AG10803 (cell line): ENCODE measurements at regions not wholly inside any gene's neighbourhood (a gene's known extent, or its start where the extent isn't known, plus 50 kb on each side); places are given as distances from the start of the nearest gene placed in this dataset.

Source experiments
- DNase-seq: peaks from one replicate; pipeline ENCODE4 v3.0.0; 2010; ENCODE audit warnings: low read depth
- H3K4me3 ChIP-seq: 2 replicates; pipeline ENCODE4 v1.5.1; 2011; ENCODE audit warnings: mild to moderate bottlenecking, low read length, control low read depth
- TF ChIP-seq, protein P1 (sequence below): conservative IDR thresholded peaks from 2 replicates; pipeline ENCODE4 v1.5.1; 2011; ENCODE audit warnings: mild to moderate bottlenecking, low read length, control low read depth, inconsistent platforms

DNA sequence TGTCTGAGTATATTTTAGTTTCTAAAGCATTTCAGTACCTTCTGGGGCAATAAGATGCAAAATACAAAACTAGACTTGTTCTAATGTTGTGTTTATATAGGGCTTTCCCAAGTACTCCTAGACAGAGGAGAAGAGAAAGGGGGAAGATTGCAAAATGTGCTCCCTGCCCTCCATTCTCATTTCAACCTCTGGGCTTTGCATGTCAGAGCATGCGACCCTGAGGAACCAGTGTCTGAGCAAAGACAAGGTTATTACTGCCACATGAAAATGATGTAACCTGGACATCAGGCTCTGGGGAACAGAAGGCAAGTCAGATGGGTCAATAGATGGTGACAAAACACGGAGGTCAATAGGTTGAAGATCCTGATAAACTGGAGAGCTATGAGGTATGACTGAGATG, 253.5 kb upstream of the TCF21 start:
- TF ChIP-seq, protein P1, sequence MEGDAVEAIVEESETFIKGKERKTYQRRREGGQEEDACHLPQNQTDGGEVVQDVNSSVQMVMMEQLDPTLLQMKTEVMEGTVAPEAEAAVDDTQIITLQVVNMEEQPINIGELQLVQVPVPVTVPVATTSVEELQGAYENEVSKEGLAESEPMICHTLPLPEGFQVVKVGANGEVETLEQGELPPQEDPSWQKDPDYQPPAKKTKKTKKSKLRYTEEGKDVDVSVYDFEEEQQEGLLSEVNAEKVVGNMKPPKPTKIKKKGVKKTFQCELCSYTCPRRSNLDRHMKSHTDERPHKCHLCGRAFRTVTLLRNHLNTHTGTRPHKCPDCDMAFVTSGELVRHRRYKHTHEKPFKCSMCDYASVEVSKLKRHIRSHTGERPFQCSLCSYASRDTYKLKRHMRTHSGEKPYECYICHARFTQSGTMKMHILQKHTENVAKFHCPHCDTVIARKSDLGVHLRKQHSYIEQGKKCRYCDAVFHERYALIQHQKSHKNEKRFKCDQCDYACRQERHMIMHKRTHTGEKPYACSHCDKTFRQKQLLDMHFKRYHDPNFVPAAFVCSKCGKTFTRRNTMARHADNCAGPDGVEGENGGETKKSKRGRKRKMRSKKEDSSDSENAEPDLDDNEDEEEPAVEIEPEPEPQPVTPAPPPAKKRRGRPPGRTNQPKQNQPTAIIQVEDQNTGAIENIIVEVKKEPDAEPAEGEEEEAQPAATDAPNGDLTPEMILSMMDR = no peak
- no peak overlapping the region for H3K4me3 ChIP-seq
- no peak for DNase-seq

DNA sequence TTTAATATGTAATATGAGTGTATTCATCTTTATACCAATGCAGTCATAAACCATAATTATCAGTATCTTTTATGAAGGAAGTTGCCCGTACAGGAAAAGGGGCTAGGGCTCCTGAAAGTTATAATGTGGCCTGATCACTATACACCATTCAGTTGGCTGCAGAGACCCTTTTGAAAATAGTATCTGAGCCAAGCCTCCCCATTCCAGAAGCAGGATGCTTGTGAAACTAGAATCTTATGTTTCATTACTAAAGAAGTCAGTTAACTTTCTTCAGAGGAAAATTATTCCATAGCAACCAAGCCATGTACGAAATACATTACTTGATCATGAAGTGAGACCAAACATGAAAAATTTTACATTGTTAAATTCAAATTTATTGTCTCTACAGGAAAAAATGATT, 251.5 kb upstream of the TCF21 start:
- DNase-seq = no peak
- no peak overlapping the region for H3K4me3 ChIP-seq
- TF ChIP-seq, protein P1 = no peak

DNA sequence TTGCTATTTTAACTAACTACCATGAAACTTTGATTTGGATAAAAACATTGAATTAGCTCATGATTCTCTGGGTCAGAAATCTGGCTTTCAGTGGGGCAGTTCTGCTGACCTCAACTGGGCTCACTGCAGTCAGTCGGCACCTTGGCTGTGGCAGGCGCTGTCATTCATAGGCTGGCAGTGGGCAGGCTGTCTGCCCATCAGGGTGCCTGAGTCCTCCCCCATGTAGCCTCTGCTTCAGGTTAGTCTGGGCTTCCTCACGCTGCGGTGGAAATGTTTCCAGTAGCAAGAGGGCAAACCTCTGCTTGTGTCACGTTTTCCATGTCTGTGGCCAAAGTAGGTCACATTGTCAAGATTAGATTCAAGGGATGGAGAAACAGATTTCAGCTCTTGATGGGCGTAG, 251.0 kb upstream of the TCF21 start:
- TF ChIP-seq, protein P1 = no peak
- no peak for DNase-seq
- H3K4me3 ChIP-seq = no peak overlapping the region

DNA sequence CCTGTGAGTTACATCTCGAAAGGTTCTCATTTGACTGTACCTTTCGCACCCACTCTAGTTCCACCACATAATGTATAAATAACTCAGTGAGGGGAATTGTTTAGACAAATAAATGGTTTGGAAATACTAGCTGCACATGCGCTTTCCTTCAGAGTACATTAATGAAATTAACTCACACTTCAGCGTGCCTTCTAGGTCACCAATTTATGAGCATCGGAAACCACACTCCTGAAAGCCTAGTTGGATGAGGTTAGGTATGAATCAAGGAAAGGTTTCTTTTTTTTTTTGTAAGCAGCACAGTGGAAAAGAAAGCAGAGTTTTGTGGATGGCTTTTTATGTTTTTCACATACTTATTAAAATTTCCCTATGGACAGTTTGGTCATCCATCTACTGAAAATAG, 247.8 kb upstream of the TCF21 start:
- DNase-seq = no peak
- TF ChIP-seq, protein P1 = no peak
- no peak overlapping the region for H3K4me3 ChIP-seq

DNA sequence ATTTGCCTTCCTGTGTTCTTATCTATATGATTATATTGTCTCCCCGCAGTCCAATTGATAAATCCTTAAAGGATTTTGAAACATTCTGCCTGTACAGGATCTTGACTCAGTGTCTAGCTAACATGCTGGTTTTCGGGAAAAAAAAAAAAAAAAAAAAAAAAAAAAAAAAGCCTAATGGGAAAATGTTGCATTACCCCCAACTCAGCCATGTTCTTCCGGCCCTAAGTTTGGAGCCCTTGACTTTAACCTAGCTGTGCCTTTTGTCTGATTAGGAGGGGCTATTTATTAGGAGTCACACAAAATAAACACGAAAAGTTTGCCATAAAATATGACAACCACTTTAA, 244.4 kb upstream of the TCF21 start:
- TF ChIP-seq, protein P1 = no peak
- no peak overlapping the region for H3K4me3 ChIP-seq
- DNase-seq = no peak

DNA sequence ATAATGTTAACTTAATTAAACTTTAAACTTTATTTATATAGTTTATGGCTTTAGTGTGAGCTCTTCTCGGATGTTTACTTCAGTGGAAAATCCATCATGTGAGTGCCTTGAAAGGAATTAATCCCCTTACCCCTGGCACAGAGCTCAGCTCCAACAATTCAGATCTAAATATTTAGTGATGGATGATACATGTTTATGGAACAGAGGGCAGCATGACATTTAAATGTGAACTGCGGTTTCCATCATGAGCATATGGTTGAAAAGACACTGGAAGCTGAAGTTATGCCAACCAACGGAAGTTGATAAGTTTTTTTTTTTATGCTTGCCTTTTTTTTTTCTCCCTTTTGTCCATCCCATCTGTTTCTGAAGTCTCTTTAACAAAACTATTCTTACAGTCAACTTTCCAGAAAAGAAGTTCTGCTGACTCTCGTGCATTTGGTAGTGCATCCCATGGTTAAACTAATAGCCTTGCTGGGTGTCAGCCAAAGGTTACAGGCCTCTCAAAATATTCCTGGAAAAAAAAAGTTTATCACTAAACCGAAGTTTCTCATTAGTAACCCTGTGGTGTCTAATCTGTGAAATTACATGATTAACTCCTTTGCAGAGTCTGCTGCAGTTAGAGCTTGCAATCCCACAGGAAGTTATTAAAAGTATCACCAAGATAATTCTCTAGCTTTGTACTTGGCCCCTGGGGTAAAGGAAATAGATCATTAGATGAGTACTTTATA, 243.9 kb upstream of the TCF21 start:
- TF ChIP-seq, protein P1 = no peak
- peak; percentile 80 for DNase-seq

DNA sequence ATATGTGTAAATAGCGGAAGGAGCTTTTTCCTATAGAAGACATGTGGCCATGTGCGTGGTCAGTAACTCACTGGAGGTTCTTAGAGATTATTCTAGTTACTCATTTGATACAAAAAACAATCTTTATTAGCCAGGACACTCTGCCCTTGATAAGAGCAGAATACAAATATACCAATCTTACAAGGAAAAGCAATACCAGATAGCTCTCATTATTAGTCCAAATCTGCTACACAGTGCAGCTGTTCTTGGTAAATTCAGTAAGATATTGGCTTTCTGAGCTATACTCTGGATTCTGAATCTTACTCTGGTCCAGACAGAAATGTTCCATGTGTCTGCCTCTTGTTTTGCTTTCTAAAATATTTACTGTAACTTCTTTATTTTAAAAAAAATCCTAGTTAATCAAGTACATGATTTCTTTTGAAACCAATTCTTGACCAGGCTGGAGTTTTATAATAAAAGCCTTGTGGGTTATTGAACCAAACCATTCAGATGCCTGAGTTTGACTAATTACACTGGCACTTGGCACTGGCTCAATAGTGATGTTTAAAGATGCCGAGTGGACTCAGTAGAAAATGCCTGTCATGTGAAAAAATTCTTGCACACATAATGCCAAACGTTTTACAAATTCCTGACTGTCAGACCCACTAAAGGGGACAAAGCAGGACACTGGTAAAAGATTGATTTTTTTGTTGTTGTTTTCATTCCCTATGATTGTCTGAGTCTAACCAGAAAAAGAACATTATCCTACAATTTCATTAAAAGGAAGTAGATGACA, 242.8 kb upstream of the TCF21 start:
- peak; percentile 95 for DNase-seq
- H3K4me3 ChIP-seq = no peak overlapping the region
- TF ChIP-seq, protein P1 = no peak

More for the DNA sequence above, 243.9 kb upstream of the TCF21 start:
- H3K4me3 ChIP-seq = no peak overlapping the region
